GM19328 (cell line): ENCODE measurements at regions not wholly inside any gene's neighbourhood (a gene's known extent, or its start where the extent isn't known, plus 50 kb on each side); places are given as distances from the start of the nearest gene placed in this dataset.
A peak's percentile ranks its signal among the peaks of the same experiment; 100 is the strongest.
"Not testable (repeated sequence)": the region's sequence is repeated elsewhere in the genome, so short reads cannot be mapped to it uniquely, and the experiment has no call there.

ENCODE experiments used
- ATAC-seq: cut with Tn5 transposase; IDR thresholded peaks from one replicate; pipeline ENCODE4 v1.9.1; 2021; ENCODE audit warnings: mild to moderate bottlenecking, moderate library complexity; ENCODE audit not compliant: unreplicated experiment

GRCh38 chr2:207321514-207321913 lies 155.8 kb upstream of the KLF7 start:
- ATAC-seq: no peak

GRCh38 chr2:207324001-207324400 lies 158.3 kb upstream of the KLF7 start:
- no peak for ATAC-seq

DNA sequence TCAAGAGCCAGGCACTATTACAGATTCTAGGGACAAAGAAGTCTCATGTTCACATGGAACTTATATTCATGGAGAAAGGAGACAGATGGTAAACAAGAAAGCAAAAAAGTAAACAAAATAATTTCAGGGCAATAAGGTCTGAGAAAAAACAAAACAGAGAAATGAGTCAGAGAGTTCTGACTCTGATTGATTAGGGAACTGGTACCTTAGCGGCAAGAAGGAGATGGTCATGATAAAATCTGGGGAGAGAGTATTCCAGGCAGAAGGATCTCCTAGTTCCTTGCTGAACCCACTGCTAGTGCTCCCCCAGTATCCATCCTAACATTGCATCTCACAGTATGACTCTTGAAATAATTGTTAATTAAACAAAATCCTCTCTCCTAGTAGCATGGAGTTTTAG lies 161.8 kb upstream of the KLF7 start:
- no peak for ATAC-seq

DNA sequence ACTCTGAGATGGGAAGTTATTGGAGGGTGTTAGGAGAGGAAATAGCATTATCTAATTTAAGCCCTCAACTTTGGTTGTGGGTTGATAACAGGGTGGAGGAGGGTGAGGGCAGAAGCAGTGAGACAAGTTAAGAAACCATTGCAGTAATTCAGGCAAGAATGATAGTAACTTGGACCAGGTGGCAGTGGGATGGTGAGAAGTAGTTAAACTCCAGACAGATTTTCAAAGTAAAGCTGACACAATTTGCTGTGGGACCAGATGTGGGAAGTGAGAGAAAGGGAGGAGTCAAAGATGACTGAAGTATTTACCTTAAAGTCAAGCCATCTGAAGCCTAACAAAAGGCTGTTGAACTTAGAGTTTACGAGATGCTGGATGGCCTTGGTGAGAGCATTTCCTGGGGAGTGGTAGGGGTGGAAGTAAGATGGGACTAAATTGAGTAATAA lies 163.2 kb upstream of the KLF7 start:
- peak; percentile 37 for ATAC-seq

GRCh38 chr2:207330912-207331311 lies 165.2 kb upstream of the KLF7 start:
- peak; percentile 48 for ATAC-seq

DNA sequence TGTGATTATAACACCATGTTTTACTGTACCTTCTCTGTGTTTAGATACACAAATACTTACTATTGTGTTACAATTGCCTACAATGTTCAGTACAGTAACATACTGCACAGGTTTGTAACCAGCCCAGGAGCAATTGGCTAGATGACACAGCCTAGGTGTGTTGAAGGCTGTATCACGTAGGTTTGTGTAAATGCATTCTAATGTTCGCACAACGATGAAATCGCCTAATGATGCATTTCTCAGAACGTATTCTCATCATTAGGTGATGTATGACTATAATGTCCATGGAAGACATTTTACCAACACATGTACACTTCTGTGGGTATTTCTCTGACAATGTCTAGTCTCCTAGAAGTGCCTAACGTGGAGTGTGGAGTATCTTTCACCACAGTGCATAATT lies 165.9 kb upstream of the KLF7 start:
- no peak for ATAC-seq

GRCh38 chr2:207332480-207333212 lies 166.9 kb upstream of the KLF7 start:
- no peak for ATAC-seq

DNA sequence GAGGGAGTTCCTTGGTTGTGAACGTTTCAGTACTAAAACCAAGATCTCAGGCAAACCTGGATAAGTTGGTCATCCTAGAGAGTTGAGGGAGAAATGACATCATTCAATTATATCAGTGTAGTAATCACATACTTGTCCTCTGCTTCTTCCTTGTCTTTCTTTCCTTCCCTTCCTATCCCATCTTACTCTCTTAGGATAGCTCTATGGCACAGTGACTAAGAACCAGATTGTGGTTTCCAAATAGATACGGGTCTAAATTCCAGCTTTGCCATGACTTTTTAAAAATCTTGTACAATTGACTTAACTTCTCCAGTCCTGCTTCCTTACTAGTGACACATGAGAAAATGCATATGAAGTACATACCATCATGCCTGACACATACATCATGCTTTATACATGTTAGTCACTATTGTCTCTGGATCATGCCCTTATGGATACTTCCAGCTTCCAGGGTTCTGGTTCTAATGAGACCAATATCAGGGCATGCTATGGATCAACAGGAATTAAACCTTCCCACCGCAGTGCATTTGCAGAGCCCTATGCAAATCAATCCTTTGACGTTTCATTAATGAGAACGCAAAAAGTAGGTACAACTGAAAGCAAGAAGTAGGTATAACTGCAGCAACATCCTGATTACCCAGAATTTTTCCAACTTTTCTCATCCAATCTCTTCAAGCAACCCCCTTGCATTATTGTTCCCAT lies 168.0 kb upstream of the KLF7 start:
- ATAC-seq: no peak

DNA sequence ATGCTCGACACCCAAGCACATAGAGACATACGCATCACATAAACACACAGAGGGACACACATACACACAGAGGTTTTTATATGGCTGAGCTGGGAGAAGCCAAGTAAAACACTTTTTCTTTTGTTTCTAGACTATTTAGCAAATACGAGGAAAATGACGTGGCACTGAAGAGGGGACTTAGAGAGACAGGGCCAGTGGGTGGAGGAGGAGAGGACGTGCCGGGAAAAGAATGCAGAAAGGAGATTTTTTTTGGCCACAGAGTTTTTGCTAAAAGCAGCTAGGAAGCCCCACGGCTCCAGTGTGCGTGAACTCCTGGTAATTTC lies 168.5 kb upstream of the KLF7 start:
- ATAC-seq: peak; percentile 11

- peak; percentile 28 for ATAC-seq
Measured at GRCh38 chr2:207334624-207335371, 169.1 kb upstream of the KLF7 start.

DNA sequence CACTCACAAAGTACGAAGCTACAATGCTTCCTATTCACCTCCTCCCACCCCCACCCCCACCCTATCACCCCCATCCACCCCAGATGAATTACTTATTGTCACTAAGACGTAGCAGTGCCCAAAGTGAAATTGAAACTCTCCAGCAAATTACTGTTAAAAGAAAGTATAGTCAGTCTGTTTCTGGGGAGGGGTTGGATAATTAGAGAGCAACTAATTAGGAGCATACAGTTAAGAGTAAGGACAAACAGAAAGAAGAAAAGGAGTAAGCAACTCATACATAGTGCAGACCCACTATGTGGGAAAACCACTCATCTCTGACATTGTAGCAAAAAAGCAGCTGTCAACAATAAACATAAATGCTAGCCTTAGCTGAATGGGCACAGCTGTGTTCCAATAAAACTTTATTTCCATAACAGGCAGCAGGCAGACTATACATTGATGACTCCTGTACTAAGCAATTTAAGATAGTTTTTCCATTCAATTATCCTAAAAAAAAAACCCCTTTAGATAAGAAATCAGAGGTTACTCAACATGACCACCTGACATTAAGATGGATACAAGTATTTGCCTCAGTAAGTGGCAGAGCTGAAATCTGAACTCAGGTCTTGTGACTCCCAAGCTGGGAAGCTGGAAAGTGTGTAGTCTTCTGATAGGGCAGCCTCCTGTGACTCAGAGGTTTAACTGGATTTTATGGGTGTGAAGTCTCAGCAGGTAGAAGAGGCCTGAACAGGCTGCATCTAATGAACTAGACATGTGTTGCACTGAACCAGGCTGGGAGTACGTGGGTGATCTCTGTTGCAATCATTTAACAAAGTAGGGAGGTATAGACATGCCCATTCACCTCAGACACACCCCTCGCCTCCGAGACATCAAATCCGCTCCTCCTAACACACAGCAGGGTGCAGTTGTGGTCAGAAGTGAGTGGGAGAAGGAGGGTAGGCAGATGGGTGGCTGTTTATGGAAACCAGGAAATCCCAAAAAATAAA lies 171.8 kb upstream of the KLF7 start:
- no peak for ATAC-seq

- ATAC-seq: no peak
Measured at GRCh38 chr2:207338220-207338607, 172.5 kb upstream of the KLF7 start.

GRCh38 chr2:207338610-207339009 lies 172.9 kb upstream of the KLF7 start:
- no peak for ATAC-seq

DNA sequence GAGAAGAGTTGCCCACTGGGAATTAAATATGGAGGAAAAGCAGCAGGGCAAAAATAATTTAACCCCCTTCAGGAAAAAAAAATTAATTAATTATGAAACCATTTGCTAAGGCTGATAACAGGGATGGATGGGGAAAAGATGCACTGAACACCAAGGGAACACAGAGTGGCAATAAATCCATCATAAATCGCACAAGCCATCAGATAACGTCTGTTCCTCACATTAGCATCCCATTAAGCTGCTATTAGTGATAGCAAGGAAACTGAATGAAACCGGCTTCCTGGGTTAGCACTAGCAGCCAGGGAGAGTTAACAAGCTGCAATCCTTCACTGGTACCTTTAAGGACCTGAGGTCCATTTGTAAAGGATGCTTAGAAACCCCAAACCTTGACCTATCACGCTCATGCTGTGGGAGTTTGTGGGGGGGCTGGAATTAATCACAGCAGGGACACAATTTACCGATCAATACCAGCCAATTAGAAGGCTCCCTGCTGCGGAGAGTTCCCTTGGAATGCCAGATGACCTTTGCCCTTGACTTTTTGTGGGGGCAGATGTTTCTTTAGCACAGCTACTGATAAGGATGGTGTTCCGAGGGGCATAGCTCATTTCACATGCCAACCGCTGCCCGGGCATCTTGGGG lies 175.5 kb upstream of the KLF7 start:
- no peak for ATAC-seq

DNA sequence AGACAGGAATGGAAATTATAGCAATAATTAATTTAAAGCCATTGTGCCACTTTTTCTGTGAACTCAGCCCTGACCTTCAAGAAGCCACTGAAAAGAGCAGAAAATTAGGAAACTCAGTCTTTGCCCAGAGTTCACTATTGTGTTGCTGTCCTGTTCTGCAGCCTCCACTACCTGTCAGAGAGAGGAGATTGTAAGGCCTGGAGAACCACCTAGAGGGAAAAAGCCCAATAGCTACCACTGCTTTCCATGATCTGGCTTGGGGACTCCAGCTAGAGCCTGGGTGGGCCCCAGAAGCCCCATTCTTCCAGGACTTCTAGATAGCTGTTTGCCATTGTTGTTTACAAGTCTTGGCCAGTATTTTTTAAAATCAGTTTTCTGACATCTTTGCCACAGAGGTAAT lies 176.1 kb upstream of the KLF7 start:
- ATAC-seq: no peak

GRCh38 chr2:207344596-207345394 lies 179.0 kb upstream of the KLF7 start:
- ATAC-seq: not testable (repeated sequence)

DNA sequence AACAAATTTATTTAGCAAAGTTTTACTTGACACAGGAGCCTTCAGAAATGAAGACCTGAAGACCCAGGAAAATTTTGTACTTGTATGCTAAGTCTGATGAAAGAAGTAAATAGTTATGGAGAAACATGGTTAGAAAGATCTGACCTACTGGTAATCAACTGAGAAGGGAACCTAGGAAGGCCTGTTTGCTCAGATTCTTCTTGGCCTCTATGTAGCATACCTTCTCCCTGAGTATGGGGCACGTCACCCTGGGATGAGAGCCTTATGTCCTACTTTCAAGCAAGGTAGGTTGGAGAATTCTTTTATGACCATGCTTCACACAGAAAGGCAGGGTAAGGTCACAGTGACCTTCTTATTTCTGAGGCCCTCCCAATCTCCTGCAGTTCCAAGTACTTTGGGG lies 178.6 kb upstream of the CREB1 start:
- ATAC-seq: no peak

- peak; percentile 97 for ATAC-seq
Measured at GRCh38 chr2:207352978-207353671, 176.6 kb upstream of the CREB1 start.

DNA sequence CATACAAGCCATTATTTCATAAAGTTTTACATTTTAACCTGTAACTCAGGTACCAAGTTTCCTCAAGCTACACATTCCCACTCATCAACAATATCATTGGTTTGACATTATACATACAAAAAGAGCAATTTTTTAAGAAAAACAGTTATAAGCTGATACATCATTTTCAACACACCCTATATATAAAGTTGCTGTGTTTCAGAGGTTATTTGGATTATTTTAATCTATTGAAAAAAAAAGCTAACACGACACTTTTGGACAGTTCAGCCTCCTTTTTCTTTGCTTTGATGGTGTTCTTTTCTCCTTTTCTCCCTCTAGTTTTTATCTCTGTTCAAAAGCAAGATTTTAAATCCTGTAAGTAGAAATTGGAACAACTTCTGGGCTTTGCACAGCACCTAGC lies 175.9 kb upstream of the CREB1 start:
- ATAC-seq: no peak
